Endothelial cell of umbilical vein (primary cell): ENCODE measurements at regions not wholly inside any gene's neighbourhood (a gene's known extent, or its start where the extent isn't known, plus 50 kb on each side); places are given as distances from the start of the nearest gene placed in this dataset.

Source experiments
- FOS ChIP-seq: IDR thresholded peaks from 2 replicates; pipeline ENCODE4 v1.6.1; 2011; ENCODE audit warnings: mild to moderate bottlenecking, low read length, moderate library complexity, borderline replicate concordance; ENCODE audit not compliant: insufficient read depth
- JUN ChIP-seq: IDR thresholded peaks from 2 replicates; pipeline ENCODE4 v1.6.1; 2011; ENCODE audit warnings: borderline replicate concordance, low read depth; ENCODE audit not compliant: insufficient read length, insufficient read depth
- MYC ChIP-seq: IDR thresholded peaks from one replicate; pipeline ENCODE4 v1.6.1; 2011; ENCODE audit warnings: mild to moderate bottlenecking, low read depth, low read length
- POLR2A ChIP-seq: IDR thresholded peaks from 2 replicates; pipeline ENCODE4 v1.6.1; 2012; ENCODE audit warnings: low read depth, mild to moderate bottlenecking, control low read depth, low read length
- POLR2AphosphoS5 ChIP-seq: IDR thresholded peaks from 2 replicates; pipeline ENCODE4 v1.6.1; 2012; ENCODE audit warnings: low read depth, mild to moderate bottlenecking, control low read depth, low read length, moderate library complexity; ENCODE audit not compliant: insufficient read depth
- TF ChIP-seq, protein P1 (sequence below), 2 donors: IDR thresholded peaks; 1 replicate in 1 of 2; 2 replicates in 1 of 2; pipeline ENCODE4 v1.5.1; 2011; ENCODE audit warnings: low read length in 2 of 2, mild to moderate bottlenecking in 2 of 2, moderate library complexity in 2 of 2, control low read depth in 1 of 2, inconsistent platforms in 1 of 2, low read depth in 1 of 2; ENCODE audit not compliant: insufficient read depth in 1 of 2; ENCODE audit errors: extremely low read depth in 1 of 2

DNA sequence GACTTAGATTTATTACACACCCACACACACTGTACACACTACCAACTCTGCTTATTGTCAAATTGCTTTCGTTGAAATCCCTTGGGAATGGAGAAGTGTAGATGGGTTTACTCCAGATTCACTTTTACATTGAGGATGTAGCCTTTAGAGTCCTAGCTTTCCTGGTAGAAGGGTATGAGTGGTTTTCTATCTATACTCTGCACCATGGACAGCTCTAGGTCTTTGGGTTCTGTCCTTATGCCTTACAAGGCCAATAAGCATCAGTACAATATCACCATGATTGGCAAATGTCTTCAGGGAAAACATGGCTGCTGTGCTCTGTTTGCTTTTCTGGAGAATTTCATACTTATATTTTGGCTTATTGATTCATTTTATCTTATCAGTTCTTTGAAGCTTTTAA, 1063.9 kb downstream of the SLC6A15 start:
- TF ChIP-seq, protein P1, sequence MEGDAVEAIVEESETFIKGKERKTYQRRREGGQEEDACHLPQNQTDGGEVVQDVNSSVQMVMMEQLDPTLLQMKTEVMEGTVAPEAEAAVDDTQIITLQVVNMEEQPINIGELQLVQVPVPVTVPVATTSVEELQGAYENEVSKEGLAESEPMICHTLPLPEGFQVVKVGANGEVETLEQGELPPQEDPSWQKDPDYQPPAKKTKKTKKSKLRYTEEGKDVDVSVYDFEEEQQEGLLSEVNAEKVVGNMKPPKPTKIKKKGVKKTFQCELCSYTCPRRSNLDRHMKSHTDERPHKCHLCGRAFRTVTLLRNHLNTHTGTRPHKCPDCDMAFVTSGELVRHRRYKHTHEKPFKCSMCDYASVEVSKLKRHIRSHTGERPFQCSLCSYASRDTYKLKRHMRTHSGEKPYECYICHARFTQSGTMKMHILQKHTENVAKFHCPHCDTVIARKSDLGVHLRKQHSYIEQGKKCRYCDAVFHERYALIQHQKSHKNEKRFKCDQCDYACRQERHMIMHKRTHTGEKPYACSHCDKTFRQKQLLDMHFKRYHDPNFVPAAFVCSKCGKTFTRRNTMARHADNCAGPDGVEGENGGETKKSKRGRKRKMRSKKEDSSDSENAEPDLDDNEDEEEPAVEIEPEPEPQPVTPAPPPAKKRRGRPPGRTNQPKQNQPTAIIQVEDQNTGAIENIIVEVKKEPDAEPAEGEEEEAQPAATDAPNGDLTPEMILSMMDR (IDR thresholded peaks at IDR 0.05; ENCODE audit: extremely low read depth in 1 of 2, insufficient read depth in 1 of 2, low read depth in 1 of 2, low read length in 2 of 2) = no peak
- TF ChIP-seq POLR2A (no peak), POLR2AphosphoS5 (no peak), JUN (no peak), FOS (no peak), MYC (no peak)
